Panc1 (cell line): ENCODE measurements at regions not wholly inside any gene's neighbourhood (a gene's known extent, or its start where the extent isn't known, plus 50 kb on each side); places are given as distances from the start of the nearest gene placed in this dataset.
"Not testable (repeated sequence)": the region's sequence is repeated elsewhere in the genome, so short reads cannot be mapped to it uniquely, and the experiment has no call there.

Experiments
- CTCF ChIP-seq: fragments of 450-650 bp; IDR thresholded peaks from 2 replicates; pipeline ENCODE4 v1.5.1; 2017; ENCODE audit warnings: mild to moderate bottlenecking
- TCF7L2 ChIP-seq: IDR thresholded peaks from 2 replicates; pipeline ENCODE4 v1.6.1; 2011; ENCODE audit warnings: mild to moderate bottlenecking, low read depth, low read length, inconsistent platforms
- TF ChIP-seq, protein P1 (sequence below), 2 experiments: IDR thresholded peaks; 2 replicates each; pipeline ENCODE4 v1.6.1; 2011 to 2012; ENCODE audit warnings: low read depth in 2 of 2, control low read depth in 1 of 2, low read length in 1 of 2, mild to moderate bottlenecking in 1 of 2, moderate library complexity in 1 of 2; ENCODE audit not compliant: insufficient read depth in 1 of 2

DNA sequence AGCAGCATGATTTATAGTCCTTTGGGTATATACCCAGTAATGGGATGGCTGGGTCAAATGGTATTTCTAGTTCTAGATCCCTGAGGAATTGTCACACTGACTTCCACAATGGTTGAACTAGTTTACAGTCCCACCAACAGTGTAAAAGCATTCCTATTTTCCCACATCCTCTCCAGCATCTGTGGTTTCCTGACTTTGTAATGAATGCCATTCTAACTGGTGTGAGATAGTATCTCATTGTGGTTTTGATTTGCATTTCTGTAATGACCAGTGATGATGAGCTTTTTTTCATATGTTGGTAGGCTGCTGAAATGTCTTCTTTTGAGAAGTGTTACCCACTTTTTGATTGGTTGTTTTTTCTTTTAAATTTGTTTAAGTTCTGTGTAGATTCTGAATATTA, 245.2 kb downstream of the SYT10 start:
- TF ChIP-seq, protein P1, sequence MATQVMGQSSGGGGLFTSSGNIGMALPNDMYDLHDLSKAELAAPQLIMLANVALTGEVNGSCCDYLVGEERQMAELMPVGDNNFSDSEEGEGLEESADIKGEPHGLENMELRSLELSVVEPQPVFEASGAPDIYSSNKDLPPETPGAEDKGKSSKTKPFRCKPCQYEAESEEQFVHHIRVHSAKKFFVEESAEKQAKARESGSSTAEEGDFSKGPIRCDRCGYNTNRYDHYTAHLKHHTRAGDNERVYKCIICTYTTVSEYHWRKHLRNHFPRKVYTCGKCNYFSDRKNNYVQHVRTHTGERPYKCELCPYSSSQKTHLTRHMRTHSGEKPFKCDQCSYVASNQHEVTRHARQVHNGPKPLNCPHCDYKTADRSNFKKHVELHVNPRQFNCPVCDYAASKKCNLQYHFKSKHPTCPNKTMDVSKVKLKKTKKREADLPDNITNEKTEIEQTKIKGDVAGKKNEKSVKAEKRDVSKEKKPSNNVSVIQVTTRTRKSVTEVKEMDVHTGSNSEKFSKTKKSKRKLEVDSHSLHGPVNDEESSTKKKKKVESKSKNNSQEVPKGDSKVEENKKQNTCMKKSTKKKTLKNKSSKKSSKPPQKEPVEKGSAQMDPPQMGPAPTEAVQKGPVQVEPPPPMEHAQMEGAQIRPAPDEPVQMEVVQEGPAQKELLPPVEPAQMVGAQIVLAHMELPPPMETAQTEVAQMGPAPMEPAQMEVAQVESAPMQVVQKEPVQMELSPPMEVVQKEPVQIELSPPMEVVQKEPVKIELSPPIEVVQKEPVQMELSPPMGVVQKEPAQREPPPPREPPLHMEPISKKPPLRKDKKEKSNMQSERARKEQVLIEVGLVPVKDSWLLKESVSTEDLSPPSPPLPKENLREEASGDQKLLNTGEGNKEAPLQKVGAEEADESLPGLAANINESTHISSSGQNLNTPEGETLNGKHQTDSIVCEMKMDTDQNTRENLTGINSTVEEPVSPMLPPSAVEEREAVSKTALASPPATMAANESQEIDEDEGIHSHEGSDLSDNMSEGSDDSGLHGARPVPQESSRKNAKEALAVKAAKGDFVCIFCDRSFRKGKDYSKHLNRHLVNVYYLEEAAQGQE (IDR thresholded peaks at IDR 0.05; ENCODE audit: insufficient read depth in 1 of 2, low read depth in 2 of 2, low read length in 1 of 2) = not testable (repeated sequence)
- not testable (repeated sequence) for TF ChIP-seq CTCF, TCF7L2
